ENCODE measurements at regions not wholly inside any gene's neighbourhood (a gene's known extent, or its start where the extent isn't known, plus 50 kb on each side); places are given as distances from the start of the nearest gene placed in this dataset.

DNA sequence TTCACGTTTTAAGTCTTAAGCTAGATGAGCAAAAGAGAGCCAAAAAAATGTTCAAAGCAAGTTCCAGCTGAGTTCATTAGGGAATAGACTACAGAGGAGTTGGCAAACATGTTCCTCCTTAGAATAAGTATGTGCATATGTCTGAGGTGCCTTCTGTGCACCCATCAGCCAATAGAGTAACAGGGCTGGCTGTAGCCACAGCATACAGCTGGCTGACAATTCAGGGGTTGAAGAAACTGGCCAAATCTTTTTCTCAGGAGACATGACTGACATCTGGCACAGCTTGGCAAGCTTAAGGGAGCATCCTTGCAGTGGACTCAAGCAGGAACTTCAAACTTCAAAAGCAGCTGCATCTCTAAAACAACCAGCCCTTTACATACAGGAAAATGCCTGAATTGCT lies 414.8 kb upstream of the PCDH20 start:
- TF ChIP-seq, protein P1, sequence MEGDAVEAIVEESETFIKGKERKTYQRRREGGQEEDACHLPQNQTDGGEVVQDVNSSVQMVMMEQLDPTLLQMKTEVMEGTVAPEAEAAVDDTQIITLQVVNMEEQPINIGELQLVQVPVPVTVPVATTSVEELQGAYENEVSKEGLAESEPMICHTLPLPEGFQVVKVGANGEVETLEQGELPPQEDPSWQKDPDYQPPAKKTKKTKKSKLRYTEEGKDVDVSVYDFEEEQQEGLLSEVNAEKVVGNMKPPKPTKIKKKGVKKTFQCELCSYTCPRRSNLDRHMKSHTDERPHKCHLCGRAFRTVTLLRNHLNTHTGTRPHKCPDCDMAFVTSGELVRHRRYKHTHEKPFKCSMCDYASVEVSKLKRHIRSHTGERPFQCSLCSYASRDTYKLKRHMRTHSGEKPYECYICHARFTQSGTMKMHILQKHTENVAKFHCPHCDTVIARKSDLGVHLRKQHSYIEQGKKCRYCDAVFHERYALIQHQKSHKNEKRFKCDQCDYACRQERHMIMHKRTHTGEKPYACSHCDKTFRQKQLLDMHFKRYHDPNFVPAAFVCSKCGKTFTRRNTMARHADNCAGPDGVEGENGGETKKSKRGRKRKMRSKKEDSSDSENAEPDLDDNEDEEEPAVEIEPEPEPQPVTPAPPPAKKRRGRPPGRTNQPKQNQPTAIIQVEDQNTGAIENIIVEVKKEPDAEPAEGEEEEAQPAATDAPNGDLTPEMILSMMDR (IDR thresholded peaks at IDR 0.05), result no peak
- no peak for TF ChIP-seq POLR2A (IDR thresholded peaks at IDR 0.05)
- 50 to 58% (median 52%) methylated on average over 1 of the region's 1 CpG for WGBS, 4 donors
- no peaks in the 10 kb centered on the region for H3K9me3 ChIP-seq (replicated peaks in 1 of 3)
- H3K4me1 ChIP-seq (replicated peaks in 1 of 2), result no peaks in the 10 kb centered on the region
- H3K4me3 ChIP-seq, result no peak overlapping the region
- DNase-seq, result no peak
- intact Hi-C loops (cut with DNase I), result no loop called here
- H3K36me3 ChIP-seq (replicated peaks in 1 of 2), result no peaks in the 10 kb centered on the region
- no peaks in the 10 kb centered on the region for H3K27me3 ChIP-seq
- H3K27ac ChIP-seq, result no peak overlapping the region

DNA sequence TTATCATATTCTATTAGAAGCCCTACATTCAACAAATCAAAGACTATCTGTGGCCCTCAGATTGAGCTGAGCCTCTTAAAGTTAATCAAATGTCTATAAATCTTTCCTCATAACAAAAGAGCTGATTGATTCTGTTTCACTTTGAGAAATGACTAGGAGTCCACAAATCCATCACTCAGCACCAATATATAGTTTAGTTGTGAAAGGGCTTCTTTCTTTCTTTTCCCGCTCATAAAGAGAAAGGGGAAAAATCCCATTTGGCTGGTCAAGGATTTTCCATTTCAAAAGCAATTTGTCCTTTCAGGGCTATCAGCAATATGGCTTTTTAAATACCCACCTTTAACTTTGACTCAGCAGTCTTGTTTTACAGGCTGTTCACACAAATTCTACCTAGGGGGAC lies 408.5 kb upstream of the PCDH20 start:
- DNase-seq, result no peak
- no peak for TF ChIP-seq POLR2A (IDR thresholded peaks at IDR 0.05)
- TF ChIP-seq, protein P1 (IDR thresholded peaks at IDR 0.05), result no peak
- intact Hi-C loops (cut with DNase I), result no loop called here
- WGBS, 4 donors, result 61 to 93% (median 89%) methylated on average over 1 of the region's 1 CpG
- H3K4me3 ChIP-seq, result no peak overlapping the region
- no peaks in the 10 kb centered on the region for H3K4me1 ChIP-seq (replicated peaks in 1 of 2)
- H3K27ac ChIP-seq, result no peak overlapping the region
- no peaks in the 10 kb centered on the region for H3K27me3 ChIP-seq
- H3K9me3 ChIP-seq (replicated peaks in 1 of 3), result no peaks in the 10 kb centered on the region
- no peaks in the 10 kb centered on the region for H3K36me3 ChIP-seq (replicated peaks in 1 of 2)

DNA sequence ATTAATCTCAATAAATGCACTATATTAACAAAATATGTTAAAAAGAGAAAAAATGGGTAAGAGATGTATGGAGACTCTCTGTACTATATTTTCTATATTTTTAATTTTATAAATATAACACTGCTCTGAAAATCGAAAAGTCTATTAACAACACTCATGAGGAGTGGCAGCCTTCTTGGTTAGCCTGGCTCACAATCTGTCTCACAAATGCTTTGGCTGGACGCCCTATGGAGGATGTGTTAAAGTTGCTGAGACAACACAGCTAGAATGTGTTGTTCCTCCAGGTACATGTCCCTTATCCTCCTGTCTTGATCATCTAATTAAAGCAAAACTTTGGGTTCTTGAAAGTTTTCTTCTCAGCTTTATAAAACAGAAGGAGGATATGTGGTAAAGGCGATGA lies 396.6 kb upstream of the PCDH20 start:
- 77 to 92% (median 85%) methylated on average over 3 of the region's 3 CpGs for WGBS, 4 donors
- Histone ChIP-seq H3K27me3 (no peaks in the 10 kb centered on the region), H3K9me3 (replicated peaks in 1 of 3) (no peaks in the 10 kb centered on the region), H3K4me1 (replicated peaks in 1 of 2) (no peaks in the 10 kb centered on the region), H3K27ac (no peak overlapping the region), H3K4me3 (no peak overlapping the region), H3K36me3 (replicated peaks in 1 of 2) (no peaks in the 10 kb centered on the region)
- TF ChIP-seq POLR2A (IDR thresholded peaks at IDR 0.05), result no peak
- TF ChIP-seq, protein P1 (IDR thresholded peaks at IDR 0.05), result no peak
- DNase-seq, result no peak
- intact Hi-C loops (cut with DNase I), result no loop called here

DNA sequence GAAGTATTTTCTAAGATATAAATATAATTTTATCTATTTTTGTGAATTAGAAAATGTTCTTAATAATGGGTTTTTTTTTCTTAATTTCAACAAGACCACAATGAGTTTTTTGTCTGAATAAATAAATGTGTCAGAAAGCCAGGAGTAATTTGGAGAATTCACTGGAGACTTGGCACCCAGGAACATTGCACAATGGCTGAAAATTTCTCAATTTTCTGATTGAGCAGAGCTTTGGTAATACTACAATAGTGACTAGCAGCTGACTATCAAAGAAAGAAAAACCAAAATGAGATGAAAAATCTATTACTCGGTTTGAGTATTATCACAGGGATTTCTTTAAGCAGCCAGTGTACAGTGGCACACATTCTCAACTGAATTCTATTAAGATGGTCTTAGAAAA lies 394.4 kb upstream of the PCDH20 start:
- 61 to 65% (median 63%) methylated on average over 1 of the region's 1 CpG for WGBS, 4 donors
- no peak for DNase-seq
- TF ChIP-seq, protein P1 (IDR thresholded peaks at IDR 0.05), result no peak
- TF ChIP-seq POLR2A (IDR thresholded peaks at IDR 0.05), result no peak
- no peaks in the 10 kb centered on the region for H3K9me3 ChIP-seq (replicated peaks in 1 of 3)
- H3K27me3 ChIP-seq, result no peaks in the 10 kb centered on the region
- H3K4me1 ChIP-seq (replicated peaks in 1 of 2), result no peaks in the 10 kb centered on the region
- H3K27ac ChIP-seq, result no peak overlapping the region
- H3K4me3 ChIP-seq, result no peak overlapping the region
- H3K36me3 ChIP-seq (replicated peaks in 1 of 2), result no peaks in the 10 kb centered on the region
- intact Hi-C loops (cut with DNase I), result no loop called here
